ENCODE measurements at regions not wholly inside any gene's neighbourhood (a gene's known extent, or its start where the extent isn't known, plus 50 kb on each side); places are given as distances from the start of the nearest gene placed in this dataset.

- H3K36me3 Mint-ChIP-seq: no peaks in the 10 kb centered on the region
- no peak overlapping the region for H3K27ac Mint-ChIP-seq
- no peak for DNase-seq (ENCODE audit: low spot score in 2 of 2, unreplicated experiment in 2 of 2)
- no peak for TF ChIP-seq CTCF (IDR thresholded peaks at IDR 0.05; ENCODE audit: unreplicated experiment)
- H3K4me3 Mint-ChIP-seq: no peak overlapping the region
- H3K27me3 Mint-ChIP-seq (ENCODE audit: low read depth): no peaks in the 10 kb centered on the region
- H3K9me3 Mint-ChIP-seq: peaks cover 5% of the 10 kb centered on the region
- H3K4me1 Mint-ChIP-seq: peaks cover 16% of the 10 kb centered on the region
Measured at GRCh38 chr9:11025775-11026174, 413.0 kb upstream of the PTPRD start.

- no peak overlapping the region for H3K27ac Mint-ChIP-seq
- TF ChIP-seq CTCF (IDR thresholded peaks at IDR 0.05; ENCODE audit: unreplicated experiment): no peak
- no peaks in the 10 kb centered on the region for H3K4me1 Mint-ChIP-seq
- no peaks in the 10 kb centered on the region for H3K36me3 Mint-ChIP-seq
- H3K9me3 Mint-ChIP-seq: peaks cover 13% of the 10 kb centered on the region
- no peak overlapping the region for H3K4me3 Mint-ChIP-seq
- no peak for DNase-seq (ENCODE audit: low spot score in 2 of 2, unreplicated experiment in 2 of 2)
- H3K27me3 Mint-ChIP-seq (ENCODE audit: low read depth): no peaks in the 10 kb centered on the region
Measured at GRCh38 chr9:11038366-11038765, 425.6 kb upstream of the PTPRD start.

- no peak overlapping the region for H3K4me3 Mint-ChIP-seq
- no peak overlapping the region for H3K27ac Mint-ChIP-seq
- H3K4me1 Mint-ChIP-seq: no peaks in the 10 kb centered on the region
- no peak for DNase-seq (ENCODE audit: low spot score in 2 of 2, unreplicated experiment in 2 of 2)
- no peak for TF ChIP-seq CTCF (IDR thresholded peaks at IDR 0.05; ENCODE audit: unreplicated experiment)
- H3K27me3 Mint-ChIP-seq (ENCODE audit: low read depth): no peaks in the 10 kb centered on the region
- peaks cover 13% of the 10 kb centered on the region for H3K9me3 Mint-ChIP-seq
- no peaks in the 10 kb centered on the region for H3K36me3 Mint-ChIP-seq
Measured at GRCh38 chr9:11039006-11039405, 426.2 kb upstream of the PTPRD start.

GRCh38 chr9:11045589-11045988 lies 432.8 kb upstream of the PTPRD start:
- H3K27me3 Mint-ChIP-seq (ENCODE audit: low read depth): no peaks in the 10 kb centered on the region
- H3K9me3 Mint-ChIP-seq: peaks cover 6% of the 10 kb centered on the region
- no peak overlapping the region for H3K4me3 Mint-ChIP-seq
- H3K36me3 Mint-ChIP-seq: no peaks in the 10 kb centered on the region
- no peak for DNase-seq (ENCODE audit: low spot score in 2 of 2, unreplicated experiment in 2 of 2)
- no peak overlapping the region for H3K27ac Mint-ChIP-seq
- no peak for TF ChIP-seq CTCF (IDR thresholded peaks at IDR 0.05; ENCODE audit: unreplicated experiment)
- H3K4me1 Mint-ChIP-seq: no peaks in the 10 kb centered on the region

- Mint-ChIP-seq H3K36me3 (no peaks in the 10 kb centered on the region), H3K4me1 (peaks cover 7% of the 10 kb centered on the region), H3K27ac (no peak overlapping the region), H3K9me3 (peaks cover 3% of the 10 kb centered on the region), H3K4me3 (no peak overlapping the region), H3K27me3 (ENCODE audit: low read depth) (no peaks in the 10 kb centered on the region)
- no peak for DNase-seq (ENCODE audit: low spot score in 2 of 2, unreplicated experiment in 2 of 2)
- no peak for TF ChIP-seq CTCF (IDR thresholded peaks at IDR 0.05; ENCODE audit: unreplicated experiment)
Measured at GRCh38 chr9:11063263-11063662, 450.5 kb upstream of the PTPRD start.

GRCh38 chr9:11064909-11065308 lies 452.1 kb upstream of the PTPRD start:
- Mint-ChIP-seq H3K27ac (no peak overlapping the region), H3K4me3 (no peak overlapping the region), H3K36me3 (no peaks in the 10 kb centered on the region), H3K9me3 (peaks cover 3% of the 10 kb centered on the region), H3K4me1 (peaks cover 1% of the 10 kb centered on the region), H3K27me3 (ENCODE audit: low read depth) (no peaks in the 10 kb centered on the region)
- no peak for DNase-seq (ENCODE audit: low spot score in 2 of 2, unreplicated experiment in 2 of 2)
- no peak for TF ChIP-seq CTCF (IDR thresholded peaks at IDR 0.05; ENCODE audit: unreplicated experiment)
